ENCODE measurements at regions not wholly inside any gene's neighbourhood (a gene's known extent, or its start where the extent isn't known, plus 50 kb on each side); places are given as distances from the start of the nearest gene placed in this dataset.

DNA sequence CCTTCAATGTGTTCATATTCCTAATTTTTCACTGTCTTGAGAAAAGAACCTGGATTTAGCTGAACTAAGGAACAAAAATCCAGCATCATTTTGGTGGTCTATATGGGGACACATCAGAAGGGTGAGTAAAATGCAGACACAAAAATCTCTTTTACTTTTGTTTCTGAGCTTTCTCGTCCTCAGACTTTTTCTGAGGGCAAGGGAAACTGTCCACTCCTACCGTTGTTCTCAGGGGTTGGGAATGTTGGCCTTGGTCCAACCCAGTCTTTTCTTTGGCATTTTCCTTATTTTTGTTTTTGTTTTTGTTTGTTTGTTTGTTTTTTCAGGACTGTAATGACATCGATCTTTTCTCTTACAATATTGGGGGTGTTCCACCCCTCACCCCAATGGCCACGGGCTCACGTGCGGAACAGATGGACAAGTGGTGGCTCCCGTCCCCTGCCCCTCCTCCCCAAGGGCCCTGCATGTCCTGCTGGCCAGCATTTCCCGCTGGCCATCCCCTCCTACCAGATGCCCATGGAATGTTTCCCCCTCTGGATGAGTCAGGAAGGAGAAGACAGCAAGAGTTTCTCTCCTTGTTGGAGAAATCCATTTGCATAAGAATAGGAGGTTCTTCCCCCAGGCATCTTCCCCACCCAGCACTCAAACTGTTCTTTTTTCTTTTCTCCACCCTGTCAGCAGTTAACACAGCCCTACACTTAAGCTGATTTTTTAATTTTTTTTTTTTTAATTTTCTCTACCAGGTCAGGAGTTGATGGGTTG, 305.4 kb upstream of the NDST4 start:
- TF ChIP-seq CTCF (conservative IDR thresholded peaks at IDR 0.05; ENCODE audit: low read length) (no peak), EZH2phosphoT487 (IDR thresholded peaks at IDR 0.05; ENCODE audit: borderline replicate concordance) (no peak)
